ENCODE measurements at regions not wholly inside any gene's neighbourhood (a gene's known extent, or its start where the extent isn't known, plus 50 kb on each side); places are given as distances from the start of the nearest gene placed in this dataset.

- H3K27me3 Mint-ChIP-seq (ENCODE audit: insufficient read depth) = peaks cover 2% of the 10 kb centered on the region
- TF ChIP-seq CTCF (conservative IDR thresholded peaks at IDR 0.05) = no peak
- peak; percentile 78 for DNase-seq
- 29 to 47% methylated on average over 1 to 7 of the region's 7 CpGs for WGBS, 2 experiments (ENCODE audit: insufficient coverage in 1 of 2, insufficient read length in 1 of 2)
- Histone ChIP-seq H3K4me3 (ENCODE audit: low read length) (no peak overlapping the region), H3K9ac (ENCODE audit: extremely low read depth, low read length, poor library complexity, severe bottlenecking) (no peak overlapping the region), H3K27me3 (ENCODE audit: control insufficient read depth, insufficient read depth, low read length, poor library complexity, severe bottlenecking) (no peaks in the 10 kb centered on the region), H3K9me3 (ENCODE audit: control insufficient read depth, low read length) (no peaks in the 10 kb centered on the region), H3K36me3 (ENCODE audit: control insufficient read depth, insufficient read depth, low read length) (no peaks in the 10 kb centered on the region), H3K4me1 (ENCODE audit: control insufficient read depth, insufficient read depth, low read length) (no peaks in the 10 kb centered on the region), H3K27ac (ENCODE audit: low read depth, low read length) (no peak overlapping the region)
- H3K36me3 Mint-ChIP-seq (ENCODE audit: low read depth) = no peaks in the 10 kb centered on the region
- H3K27ac Mint-ChIP-seq = peak overlapping the region; percentile 69
- H3K4me3 Mint-ChIP-seq = no peak overlapping the region
- peaks cover 21% of the 10 kb centered on the region for H3K4me1 Mint-ChIP-seq
- H3K9me3 Mint-ChIP-seq = no peaks in the 10 kb centered on the region
Measured at GRCh38 chr2:774436-774835, 97.2 kb upstream of the TMEM18 start.

DNA sequence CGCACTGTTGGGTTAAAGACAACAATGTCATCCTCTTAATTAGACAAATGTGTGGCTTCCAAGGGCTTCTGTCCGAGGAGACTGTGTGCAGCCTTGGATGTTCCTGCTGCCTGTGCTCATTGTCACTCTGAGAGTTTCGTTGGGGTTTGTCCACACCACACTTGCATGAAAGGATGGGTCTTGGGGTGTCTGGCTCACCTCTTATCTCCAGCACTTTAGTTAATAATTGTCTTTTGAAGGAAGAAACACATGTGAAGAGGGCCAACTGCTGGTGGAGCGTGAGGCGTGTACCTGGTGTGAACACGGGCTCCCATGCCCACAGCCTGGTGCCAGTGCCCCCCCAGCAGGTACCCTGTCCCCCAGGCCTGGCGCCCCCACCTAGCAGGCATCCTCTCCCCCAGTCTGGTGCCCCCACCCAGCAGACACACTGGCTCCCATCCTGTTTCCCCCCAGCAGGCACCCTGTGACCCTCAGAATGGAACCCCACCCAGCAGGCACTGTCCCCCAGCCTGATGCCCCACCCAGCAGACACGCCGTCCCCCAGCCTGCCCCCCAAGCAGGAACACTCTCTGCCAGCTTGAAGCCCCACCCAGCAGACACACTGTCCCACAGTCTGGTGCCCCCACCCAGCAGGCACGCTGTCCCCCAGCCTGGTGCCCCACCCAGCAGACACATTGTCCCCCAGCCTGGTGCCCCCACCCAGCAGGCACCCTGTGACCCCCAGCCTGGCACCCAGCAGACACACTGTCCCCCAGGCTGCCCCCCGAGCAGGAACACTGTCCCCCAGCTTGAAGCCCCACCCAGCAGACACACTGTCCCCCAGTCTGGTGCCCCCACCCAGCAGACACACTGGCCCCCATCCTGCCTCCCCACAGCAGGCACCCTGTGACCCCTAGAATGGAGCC is 96.3 kb upstream of the TMEM18 start:
- no peak overlapping the region for H3K27ac Mint-ChIP-seq
- H3K4me3 ChIP-seq (ENCODE audit: low read length) = no peak overlapping the region
- no peaks in the 10 kb centered on the region for H3K36me3 Mint-ChIP-seq (ENCODE audit: low read depth)
- H3K36me3 ChIP-seq (ENCODE audit: control insufficient read depth, insufficient read depth, low read length) = no peaks in the 10 kb centered on the region
- H3K27me3 Mint-ChIP-seq (ENCODE audit: insufficient read depth) = peaks cover 2% of the 10 kb centered on the region
- no peak for TF ChIP-seq CTCF (conservative IDR thresholded peaks at IDR 0.05)
- H3K4me3 Mint-ChIP-seq = no peak overlapping the region
- peaks cover 16% of the 10 kb centered on the region for H3K4me1 Mint-ChIP-seq
- H3K27me3 ChIP-seq (ENCODE audit: control insufficient read depth, insufficient read depth, low read length, poor library complexity, severe bottlenecking) = no peaks in the 10 kb centered on the region
- H3K4me1 ChIP-seq (ENCODE audit: control insufficient read depth, insufficient read depth, low read length) = no peaks in the 10 kb centered on the region
- H3K9me3 ChIP-seq (ENCODE audit: control insufficient read depth, low read length) = no peaks in the 10 kb centered on the region
- H3K9me3 Mint-ChIP-seq = no peaks in the 10 kb centered on the region
- H3K27ac ChIP-seq (ENCODE audit: low read depth, low read length) = no peak overlapping the region
- no peak overlapping the region for H3K9ac ChIP-seq (ENCODE audit: extremely low read depth, low read length, poor library complexity, severe bottlenecking)
- no peak for DNase-seq
- WGBS, 2 experiments (ENCODE audit: insufficient coverage in 1 of 2, insufficient read length in 1 of 2) = 63 to 81% methylated on average over 3 to 9 of the region's 11 CpGs

DNA sequence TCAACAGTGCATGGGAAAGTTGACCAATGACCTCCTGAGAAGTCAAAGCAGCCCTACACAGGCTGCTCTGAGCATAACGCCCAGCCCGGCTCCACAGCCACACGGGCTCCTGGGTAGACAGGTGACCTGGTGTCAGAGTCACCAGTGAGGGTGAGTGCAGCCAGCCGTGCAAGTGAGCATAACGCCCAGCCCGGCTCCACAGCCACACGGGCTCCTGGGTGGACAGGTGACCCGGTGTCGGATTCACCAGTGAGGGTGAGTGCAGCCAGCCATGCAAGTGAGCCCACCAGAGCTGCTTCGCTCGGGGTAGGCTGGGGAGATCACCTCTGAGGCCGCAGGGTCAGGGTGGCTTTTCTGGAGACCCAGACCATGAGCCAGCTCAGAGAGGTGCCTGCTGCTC is 94.3 kb upstream of the TMEM18 start:
- H3K27ac Mint-ChIP-seq = no peak overlapping the region
- peaks cover 2% of the 10 kb centered on the region for H3K27me3 Mint-ChIP-seq (ENCODE audit: insufficient read depth)
- H3K4me3 ChIP-seq (ENCODE audit: low read length) = no peak overlapping the region
- H3K36me3 ChIP-seq (ENCODE audit: control insufficient read depth, insufficient read depth, low read length) = no peaks in the 10 kb centered on the region
- no peaks in the 10 kb centered on the region for H3K9me3 Mint-ChIP-seq
- no peaks in the 10 kb centered on the region for H3K36me3 Mint-ChIP-seq (ENCODE audit: low read depth)
- H3K4me1 Mint-ChIP-seq = peaks cover 13% of the 10 kb centered on the region
- no peaks in the 10 kb centered on the region for H3K9me3 ChIP-seq (ENCODE audit: control insufficient read depth, low read length)
- no peak for TF ChIP-seq CTCF (conservative IDR thresholded peaks at IDR 0.05)
- no peak overlapping the region for H3K27ac ChIP-seq (ENCODE audit: low read depth, low read length)
- DNase-seq = no peak
- no peaks in the 10 kb centered on the region for H3K4me1 ChIP-seq (ENCODE audit: control insufficient read depth, insufficient read depth, low read length)
- WGBS, 2 experiments (ENCODE audit: insufficient coverage in 1 of 2, insufficient read length in 1 of 2) = 84 to 90% methylated on average over 10 to 12 of the region's 12 CpGs
- no peaks in the 10 kb centered on the region for H3K27me3 ChIP-seq (ENCODE audit: control insufficient read depth, insufficient read depth, low read length, poor library complexity, severe bottlenecking)
- no peak overlapping the region for H3K9ac ChIP-seq (ENCODE audit: extremely low read depth, low read length, poor library complexity, severe bottlenecking)
- no peak overlapping the region for H3K4me3 Mint-ChIP-seq

Data from endodermal cell (in vitro differentiated cells).